Ishikawa (cell line): ENCODE measurements at regions not wholly inside any gene's neighbourhood (a gene's known extent, or its start where the extent isn't known, plus 50 kb on each side); places are given as distances from the start of the nearest gene placed in this dataset.

Experiments used
- EGR1 ChIP-seq: IDR thresholded peaks from 2 replicates; pipeline ENCODE4 v1.6.1; 2012
- FOXM1 ChIP-seq: IDR thresholded peaks from 2 replicates; pipeline ENCODE4 v1.6.1; 2012; ENCODE audit warnings: low read depth, borderline replicate concordance
- RAD21 ChIP-seq: IDR thresholded peaks from 2 replicates; pipeline ENCODE4 v1.6.1; 2012; ENCODE audit warnings: low read depth
- REST ChIP-seq: IDR thresholded peaks from 2 replicates; pipeline ENCODE4 v1.6.1; 2012; ENCODE audit warnings: low read depth, mild to moderate bottlenecking
- ZBTB7A ChIP-seq: IDR thresholded peaks from 2 replicates; pipeline ENCODE4 v1.6.1; 2012; ENCODE audit warnings: low read depth
- TF ChIP-seq, protein P1 (sequence below): IDR thresholded peaks from 2 replicates; pipeline ENCODE4 v1.6.1; 2012

DNA sequence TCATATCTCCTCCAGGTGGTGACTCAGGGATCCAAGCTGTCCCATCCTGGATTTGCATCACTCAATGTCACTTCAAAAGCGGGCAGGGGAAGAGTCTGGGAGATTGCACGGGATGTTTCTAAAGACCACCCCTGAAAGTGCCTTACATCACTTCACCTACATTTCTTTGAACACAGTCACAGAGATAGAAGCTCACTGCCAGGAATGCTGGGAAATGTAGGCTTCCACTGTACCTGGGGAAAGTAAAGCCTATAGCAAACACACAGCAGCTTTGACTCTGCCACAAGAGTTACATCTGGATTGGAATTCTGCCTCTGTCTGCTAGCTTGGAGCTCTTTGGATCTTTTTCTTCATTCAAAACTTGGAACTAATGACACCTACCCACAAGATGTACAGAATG, 300.9 kb downstream of the WDR11 start:
- TF ChIP-seq REST (no peak), FOXM1 (no peak), ZBTB7A (no peak), RAD21 (no peak), EGR1 (no peak)
- TF ChIP-seq, protein P1, sequence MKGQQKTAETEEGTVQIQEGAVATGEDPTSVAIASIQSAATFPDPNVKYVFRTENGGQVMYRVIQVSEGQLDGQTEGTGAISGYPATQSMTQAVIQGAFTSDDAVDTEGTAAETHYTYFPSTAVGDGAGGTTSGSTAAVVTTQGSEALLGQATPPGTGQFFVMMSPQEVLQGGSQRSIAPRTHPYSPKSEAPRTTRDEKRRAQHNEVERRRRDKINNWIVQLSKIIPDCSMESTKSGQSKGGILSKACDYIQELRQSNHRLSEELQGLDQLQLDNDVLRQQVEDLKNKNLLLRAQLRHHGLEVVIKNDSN, result no peak
